ENCODE measurements at regions not wholly inside any gene's neighbourhood (a gene's known extent, or its start where the extent isn't known, plus 50 kb on each side); places are given as distances from the start of the nearest gene placed in this dataset.
"Not testable (repeated sequence)": the region's sequence is repeated elsewhere in the genome, so short reads cannot be mapped to it uniquely, and the experiment has no call there.

DNA sequence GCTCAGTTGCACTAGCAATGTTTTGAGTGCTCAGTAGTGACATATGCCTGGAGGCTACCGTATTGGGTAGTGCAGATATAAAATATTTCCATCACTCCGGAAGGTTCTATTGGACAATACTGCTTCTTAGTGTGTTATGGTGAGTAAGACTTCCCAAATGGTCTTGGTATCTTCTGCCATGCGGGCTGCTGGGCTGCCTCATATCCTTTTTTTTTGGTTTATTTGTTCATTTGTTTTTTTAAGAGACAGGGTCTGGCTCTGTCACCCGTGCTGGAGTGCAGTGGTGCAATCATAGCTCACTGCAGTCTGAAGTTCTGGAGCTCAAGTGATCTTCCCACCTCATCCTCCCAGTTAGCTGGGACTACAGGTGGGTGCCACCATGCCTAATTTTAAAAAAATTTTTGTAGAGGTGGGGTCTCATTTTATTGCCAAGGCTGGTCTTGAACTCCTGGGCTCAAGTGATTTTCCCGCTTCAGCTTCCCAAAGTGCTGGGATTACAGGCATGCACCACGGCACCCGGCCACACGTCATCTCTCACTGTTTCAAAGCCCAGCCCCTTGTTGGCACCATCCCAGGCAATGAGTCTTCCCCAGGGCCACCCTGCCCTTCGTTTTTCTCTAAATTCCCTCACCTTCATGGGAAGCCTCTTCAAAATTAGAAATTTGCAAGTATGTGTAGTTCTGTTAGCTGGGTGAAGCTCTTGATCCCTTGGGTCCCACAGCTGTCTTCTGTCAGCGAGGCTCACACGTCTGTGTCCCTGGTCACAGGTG is 111.0 kb upstream of the KLF14 start:
- DNase-seq (ENCODE audit: low read depth, low spot score), result peak; percentile 39
- H3K27ac ChIP-seq, result peak overlapping the region; percentile 99

DNA sequence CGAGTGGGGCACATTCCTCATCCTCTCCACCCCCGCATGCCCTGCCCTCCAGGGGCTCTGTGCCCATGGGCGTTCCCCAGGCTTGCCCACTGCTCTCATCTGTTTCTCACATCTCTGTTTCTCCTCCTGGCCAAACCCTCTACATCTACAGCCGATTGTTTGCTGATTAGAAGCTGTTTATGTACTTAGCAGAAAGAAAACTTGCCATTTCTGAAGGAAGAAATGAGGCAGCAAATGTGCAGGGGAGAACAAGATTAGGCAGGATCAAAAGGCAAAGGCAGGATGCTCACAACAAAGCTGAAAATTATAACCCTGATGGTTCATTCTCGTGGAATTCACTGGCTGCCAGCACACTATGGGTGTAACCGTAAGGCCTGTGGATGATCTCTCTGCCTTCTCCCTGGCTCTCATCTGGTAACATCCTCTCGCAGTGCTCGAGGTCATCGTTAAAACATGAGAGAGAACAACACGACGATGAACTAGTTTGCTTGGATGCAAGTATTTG is 111.6 kb upstream of the KLF14 start:
- peak overlapping the region; percentile 99 for H3K27ac ChIP-seq
- DNase-seq (ENCODE audit: low read depth, low spot score), result peak; percentile 82

DNA sequence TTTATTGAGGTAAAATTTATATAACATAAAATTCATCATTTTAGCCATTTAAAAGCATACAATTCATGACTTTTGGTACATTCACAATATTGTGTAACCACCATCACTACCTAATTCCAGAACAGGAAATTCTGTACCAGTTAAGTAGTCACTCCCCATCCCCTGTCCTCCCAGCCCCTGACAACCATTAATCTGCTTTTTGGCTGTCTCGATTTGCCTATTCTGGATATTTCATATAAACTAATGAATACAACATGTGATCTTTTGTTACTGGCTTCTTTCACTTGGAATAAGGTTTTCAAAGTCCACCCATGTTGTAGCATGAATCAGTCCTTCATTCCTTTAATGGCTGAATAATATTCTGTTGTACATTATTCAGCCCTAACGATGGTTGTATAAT is 115.6 kb upstream of the KLF14 start:
- no peak for DNase-seq (ENCODE audit: low read depth, low spot score)
- H3K27ac ChIP-seq, result no peak overlapping the region

DNA sequence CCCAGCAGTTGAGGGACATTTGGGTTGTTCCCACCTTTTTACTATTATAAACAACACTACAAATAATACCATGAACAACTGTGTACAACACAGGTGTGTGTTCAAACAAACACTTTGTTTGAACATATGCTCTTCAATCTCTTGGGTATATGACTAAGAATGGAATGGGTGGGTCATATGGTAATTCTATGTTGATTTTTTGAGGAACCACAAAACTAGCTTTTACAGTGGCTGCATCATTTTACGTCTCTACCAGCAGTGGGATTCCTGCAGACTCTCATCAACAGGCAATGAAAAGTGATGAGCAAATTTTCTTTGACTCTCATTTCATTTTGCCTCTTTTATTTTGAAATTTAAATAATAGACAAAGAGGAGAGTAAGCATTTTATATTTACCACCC is 116.9 kb upstream of the KLF14 start:
- H3K27ac ChIP-seq, result peak overlapping the region; percentile 94
- DNase-seq (ENCODE audit: low read depth, low spot score), result no peak

DNA sequence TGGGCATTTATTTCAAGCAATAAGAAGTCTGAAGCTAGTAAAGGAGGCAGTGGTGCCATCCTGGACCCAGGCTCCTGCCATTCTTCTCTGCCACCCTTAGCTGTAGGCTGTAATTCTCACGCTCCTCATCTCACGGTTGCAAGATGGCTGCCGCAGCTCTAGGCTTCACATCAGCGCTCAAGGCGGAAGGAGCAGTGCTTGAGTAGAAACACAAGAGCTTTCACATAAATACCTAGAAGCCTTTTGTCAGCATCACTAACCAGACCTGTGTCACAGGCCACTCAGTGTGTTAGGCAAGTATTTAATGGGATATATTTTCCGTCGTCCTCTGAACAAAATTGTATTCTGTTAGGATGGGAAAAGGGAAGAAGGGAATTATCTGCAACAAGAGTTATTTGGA is 118.9 kb upstream of the KLF14 start:
- peak overlapping the region; percentile 94 for H3K27ac ChIP-seq
- no peak for DNase-seq (ENCODE audit: low read depth, low spot score)

DNA sequence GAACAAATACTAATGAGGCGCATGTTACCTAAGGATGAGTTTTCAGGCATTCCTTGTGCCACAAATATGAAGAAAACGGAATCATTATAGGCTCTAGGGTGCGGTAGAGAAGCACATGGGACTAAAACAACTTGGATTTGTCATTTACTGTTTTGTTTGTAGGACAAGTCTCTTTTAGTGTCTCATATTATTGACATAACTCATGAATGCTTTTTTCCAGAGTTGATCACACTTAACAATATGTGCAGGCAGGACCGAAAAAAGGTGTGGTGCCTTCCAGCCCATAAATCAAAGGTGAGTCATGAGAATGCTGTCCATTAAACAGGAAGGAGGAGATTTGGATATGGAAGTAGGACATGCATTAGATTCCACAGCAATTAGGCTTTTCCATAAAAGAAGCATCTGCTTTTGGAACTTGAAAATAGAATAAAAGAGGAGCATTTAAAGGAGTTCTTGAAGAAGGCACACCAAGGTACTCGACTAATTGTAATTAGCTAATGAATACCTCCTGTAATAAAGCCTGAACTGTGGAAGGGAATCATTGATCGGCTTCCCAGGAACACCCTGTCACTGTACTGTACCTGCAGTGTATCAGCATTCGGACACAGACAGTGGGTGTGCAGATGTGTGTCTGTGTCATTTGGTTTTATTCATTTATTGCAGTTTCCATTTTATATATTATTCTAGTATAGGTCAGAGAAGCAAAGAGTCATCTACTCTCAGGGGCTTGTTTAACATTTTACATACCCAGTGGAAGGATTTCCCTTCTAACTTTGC is 119.7 kb upstream of the KLF14 start:
- DNase-seq (ENCODE audit: low read depth, low spot score), result peak; percentile 72
- peak overlapping the region; percentile 94 for H3K27ac ChIP-seq

DNA sequence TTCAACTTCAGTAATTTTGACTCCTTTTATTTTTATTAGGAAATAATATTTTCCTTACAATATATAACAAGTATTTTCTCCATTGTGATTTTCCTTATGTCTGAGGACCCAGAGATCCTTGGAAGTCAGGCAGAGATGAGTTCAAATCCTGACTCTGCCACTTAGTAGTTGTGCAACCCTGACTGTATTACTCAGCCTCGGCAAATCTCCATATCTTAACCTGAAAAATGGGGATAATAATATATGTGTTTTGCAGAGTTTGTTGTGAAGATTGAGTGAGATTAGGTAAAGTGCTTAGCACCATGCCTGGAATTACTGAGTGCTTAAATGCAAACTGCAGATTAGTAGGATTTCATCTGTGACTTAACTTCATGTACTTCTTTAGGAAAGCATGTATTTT is 120.5 kb upstream of the KLF14 start:
- no peak for DNase-seq (ENCODE audit: low read depth, low spot score)
- H3K27ac ChIP-seq, result peak overlapping the region; percentile 94

DNA sequence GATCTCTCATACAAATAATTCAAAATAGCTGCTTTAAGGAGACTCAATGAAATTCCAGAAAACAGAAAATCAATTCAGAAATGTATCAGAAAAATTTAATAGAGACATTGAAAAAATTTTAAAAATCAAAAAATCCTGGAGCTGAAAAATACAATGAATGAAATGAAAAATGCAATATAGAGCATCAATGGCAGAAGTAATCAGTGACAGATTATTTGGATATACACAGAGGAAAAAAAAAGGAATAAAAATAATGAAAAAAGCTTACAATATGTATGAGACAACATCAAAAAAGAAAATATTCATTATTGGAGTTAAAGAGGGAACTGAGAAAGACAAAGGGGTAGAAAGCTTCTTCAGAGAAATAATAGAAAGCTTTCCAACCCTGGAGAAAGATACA is 122.9 kb upstream of the KLF14 start:
- no peak overlapping the region for H3K27ac ChIP-seq
- DNase-seq (ENCODE audit: low read depth, low spot score), result no peak

DNA sequence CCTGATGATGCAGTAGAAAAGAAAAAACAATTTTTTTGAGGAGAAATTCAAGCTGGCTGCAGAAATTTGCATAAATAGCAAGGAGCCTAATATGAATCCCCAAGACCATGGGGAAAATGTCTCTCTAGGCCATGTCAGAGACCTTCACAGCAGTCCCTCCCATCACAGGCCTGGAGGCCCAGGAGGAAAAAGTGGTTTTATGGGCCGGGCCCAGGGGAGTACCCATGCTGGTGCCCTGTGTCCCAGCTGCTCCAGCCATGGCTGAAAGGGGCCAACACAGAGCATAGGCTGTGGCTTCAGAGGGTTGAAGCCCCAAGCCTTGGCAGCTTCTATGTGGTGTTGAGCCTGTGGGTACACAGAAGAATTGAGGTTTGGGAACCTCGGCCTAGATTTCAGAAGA is 126.8 kb upstream of the KLF14 start:
- H3K27ac ChIP-seq; DNase-seq (ENCODE audit: low read depth, low spot score): not testable (repeated sequence)

DNA sequence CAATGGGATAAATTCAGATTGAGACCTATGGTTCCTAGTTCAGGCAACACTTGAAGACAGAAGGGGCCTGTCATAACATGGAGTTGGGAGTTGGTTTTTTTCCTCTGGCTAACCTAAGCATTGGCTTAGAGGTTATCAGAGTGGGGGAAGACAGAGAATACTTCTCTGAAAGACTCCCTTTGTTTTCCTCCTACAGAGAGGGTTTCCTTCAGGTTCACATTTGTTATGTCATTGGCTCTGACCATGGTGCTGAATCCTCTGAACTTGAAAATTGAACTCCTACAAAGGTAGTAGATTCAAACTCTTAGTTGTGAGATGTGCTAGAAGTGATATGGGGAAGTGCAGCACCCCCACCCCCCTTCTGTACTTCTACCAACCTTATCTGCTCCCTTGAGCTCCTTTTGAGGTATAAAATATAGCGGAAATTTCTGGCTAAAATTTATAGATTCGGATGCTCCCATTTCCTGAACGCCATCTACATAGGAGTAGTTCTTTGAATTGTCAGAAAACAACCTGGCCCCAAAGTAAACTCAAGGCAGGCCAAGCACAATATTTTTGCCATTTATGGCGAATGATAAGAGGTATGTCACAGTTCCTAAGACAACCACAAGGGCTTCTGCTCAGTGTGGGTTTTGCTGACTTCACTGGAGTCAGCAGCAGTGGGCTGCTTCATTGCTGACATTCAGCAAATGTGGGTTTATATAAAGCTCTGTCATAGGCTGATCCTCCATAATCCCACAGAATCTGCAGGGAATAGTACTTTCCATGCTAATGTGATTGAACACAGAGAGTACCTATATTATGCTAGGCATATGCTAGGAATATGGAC is 131.6 kb upstream of the KLF14 start:
- peak overlapping the region; percentile 100 for H3K27ac ChIP-seq
- DNase-seq (ENCODE audit: low read depth, low spot score), result no peak

DNA sequence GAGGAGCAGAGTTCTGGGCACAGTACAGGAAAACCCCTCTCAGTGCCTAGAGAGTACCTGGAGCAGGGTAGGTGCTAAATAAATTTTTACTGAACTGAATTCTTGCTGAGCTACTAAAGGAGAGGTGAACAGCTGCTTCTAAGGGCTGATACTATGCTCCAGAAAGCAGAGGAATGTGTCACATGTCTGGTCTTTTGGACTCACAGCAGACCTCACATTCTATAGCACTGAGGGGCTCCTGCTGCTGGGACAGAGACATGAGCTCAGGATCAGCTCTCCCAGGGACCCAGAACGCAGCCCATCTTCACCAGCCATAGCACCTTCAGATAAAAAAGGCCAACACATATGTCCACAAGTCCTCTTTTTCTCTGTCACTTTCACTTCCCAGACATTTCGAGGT is 133.0 kb upstream of the KLF14 start:
- DNase-seq (ENCODE audit: low read depth, low spot score), result no peak
- peak overlapping the region; percentile 100 for H3K27ac ChIP-seq

DNA sequence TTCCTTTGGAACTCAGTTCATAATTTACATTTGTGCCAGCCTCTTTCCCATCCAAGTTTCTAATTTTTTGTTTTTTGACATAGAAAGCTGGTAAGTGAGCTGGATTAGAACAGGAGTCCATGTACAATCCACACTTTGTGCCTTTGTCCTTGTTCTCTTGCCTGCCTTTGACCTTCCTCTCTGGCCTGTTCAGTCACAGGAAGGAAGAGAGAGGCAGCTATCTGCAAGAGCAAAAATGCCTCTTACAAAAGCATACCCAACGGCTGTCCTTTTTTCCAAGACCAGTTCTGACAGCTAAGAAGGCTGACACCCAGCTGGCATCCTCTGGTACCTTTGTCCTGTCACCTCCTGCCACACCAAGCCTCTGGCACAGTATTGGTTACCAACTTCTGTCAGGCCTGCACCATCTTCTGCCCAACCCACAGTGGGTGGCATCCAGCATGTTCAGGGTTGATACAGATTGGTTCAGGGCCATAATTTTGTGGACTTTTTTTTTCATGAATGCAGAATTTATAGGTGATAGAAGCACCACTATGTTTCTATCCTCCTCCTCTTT is 133.7 kb upstream of the KLF14 start:
- H3K27ac ChIP-seq, result peak overlapping the region; percentile 100
- DNase-seq (ENCODE audit: low read depth, low spot score), result no peak

DNA sequence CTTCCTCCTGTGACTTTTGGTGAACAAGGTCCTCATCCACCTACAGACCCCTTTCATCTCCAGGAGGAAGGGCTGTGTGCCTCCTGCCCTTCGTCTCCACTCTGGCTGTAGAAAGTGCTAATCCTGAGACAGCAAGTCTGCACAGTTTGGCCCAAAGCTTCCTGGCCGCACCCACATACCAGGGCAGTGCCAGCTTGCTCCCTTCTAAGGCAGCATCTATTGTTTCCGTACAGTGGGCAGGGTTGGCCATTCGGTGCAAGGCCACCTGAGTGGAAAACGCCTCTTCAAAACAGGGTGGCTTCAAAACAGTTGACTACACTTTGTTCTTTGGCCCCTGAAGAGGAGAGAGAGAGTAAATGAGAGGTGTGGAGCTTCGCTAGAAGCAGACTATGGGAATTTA is 134.1 kb upstream of the KLF14 start:
- no peak for DNase-seq (ENCODE audit: low read depth, low spot score)
- H3K27ac ChIP-seq, result peak overlapping the region; percentile 100

DNA sequence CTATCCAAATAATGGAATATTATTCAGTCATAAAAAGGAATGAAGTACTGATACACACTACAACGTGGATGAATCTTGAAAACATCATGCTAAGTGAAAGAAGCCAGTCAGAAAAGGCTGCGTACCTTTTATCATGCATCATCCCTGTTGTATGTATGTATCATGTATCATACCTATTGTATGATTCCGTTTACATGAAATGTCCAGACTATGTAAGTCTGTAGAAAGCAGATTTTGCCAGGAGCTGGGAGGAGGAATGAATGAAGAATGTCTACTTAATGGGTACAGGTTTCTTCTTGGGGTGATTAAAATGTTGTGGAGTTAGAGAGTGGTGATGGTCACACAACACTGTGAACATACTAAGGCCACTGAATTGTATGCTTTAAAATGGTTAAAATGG is 135.9 kb upstream of the KLF14 start:
- DNase-seq (ENCODE audit: low read depth, low spot score), result no peak
- H3K27ac ChIP-seq, result peak overlapping the region; percentile 100

DNA sequence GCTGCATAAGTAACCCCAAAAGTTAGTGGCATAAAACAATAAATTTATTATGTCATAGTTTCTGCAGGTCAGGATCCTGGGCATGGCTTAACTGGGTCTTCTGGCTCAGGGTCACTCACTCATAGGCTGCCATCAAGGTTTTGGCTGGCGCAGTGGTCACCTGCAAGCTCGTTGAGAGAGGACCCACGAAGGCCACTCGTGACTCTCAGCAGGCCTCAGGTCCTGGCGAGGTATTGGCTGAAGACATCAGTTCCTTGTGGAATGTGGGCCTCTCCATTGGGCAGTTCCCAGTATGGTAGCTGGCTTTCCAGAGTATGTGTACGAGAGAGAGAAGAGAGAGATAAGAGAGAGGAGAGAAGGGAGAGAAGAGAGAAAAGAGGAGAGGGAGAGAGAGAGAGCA is 138.3 kb upstream of the KLF14 start:
- peak overlapping the region; percentile 100 for H3K27ac ChIP-seq
- no peak for DNase-seq (ENCODE audit: low read depth, low spot score)

DNA sequence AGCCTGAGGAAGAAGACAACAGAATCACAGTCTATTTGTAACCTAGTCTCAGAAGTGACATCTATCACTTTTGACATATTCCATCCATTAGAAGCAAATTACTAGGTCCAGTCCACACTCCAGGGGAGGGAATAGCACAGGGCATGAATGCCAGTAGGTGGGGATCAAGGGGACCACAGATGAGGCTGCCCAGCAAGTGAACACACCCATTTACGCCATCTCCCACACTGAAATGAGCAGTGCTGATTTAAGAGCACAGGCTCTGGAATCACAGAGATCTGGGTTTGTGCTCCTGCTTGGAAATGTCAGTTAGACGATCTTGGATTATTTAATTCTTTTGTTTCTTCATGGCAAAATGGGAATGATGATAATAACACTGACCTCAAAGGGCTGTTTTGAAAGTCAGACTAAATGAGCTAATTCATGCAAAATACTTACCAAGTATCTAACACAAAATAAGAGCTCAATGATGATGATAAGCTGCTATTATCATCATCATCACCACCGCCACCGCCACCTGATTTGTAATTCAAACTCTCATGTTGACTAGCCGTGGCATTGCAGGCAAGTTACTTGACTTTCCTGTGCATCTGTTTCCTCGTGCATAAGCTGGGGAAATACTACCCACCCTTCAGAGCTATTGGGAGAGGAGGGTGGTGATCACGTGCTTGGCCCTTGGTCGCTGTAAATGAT is 138.9 kb upstream of the KLF14 start:
- DNase-seq (ENCODE audit: low read depth, low spot score), result no peak

DNA sequence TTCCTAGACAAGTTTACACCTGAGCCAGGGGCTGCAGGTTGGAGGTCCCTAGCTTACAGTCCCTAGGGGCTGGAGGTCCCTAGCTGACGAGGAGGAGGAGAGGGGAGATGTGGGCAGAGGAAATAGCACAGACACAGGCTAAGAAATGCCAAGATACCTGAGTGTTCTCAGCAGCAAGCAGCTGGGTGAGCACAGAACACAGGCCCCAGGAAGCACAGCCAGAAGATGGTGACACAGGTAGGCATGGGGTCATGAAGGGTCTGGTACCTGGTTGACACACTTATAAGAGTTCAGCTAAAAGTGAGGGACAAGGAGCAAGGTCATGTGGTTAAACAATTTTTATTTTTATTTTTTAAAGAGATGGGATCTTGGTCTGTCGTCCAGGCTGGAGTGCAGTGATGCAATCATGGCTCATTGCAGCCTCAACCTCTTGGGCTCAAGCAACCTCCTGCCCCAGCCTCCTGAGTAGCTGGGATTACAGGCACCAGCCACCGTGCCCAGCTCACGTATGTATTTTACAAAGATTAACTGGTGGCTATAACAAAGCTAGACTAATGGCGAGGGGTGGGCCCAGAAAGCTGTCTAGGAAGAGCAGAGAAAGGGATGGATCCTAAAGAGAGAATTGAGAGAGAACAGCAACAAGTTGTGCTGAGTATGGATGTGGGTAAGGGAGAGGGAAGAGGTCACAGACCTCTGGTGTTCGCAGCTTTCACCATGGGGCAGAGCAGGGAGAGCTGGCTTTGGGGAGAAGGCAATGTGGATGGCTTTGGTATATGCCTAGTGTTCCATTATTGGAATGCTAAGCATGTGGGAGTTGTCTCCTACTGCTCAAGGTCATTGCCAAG is 140.3 kb upstream of the KLF14 start:
- DNase-seq (ENCODE audit: low read depth, low spot score), result no peak
- peak overlapping the region; percentile 100 for H3K27ac ChIP-seq

More for the DNA sequence above, 138.9 kb upstream of the KLF14 start:
- H3K27ac ChIP-seq, result peak overlapping the region; percentile 100

DNA sequence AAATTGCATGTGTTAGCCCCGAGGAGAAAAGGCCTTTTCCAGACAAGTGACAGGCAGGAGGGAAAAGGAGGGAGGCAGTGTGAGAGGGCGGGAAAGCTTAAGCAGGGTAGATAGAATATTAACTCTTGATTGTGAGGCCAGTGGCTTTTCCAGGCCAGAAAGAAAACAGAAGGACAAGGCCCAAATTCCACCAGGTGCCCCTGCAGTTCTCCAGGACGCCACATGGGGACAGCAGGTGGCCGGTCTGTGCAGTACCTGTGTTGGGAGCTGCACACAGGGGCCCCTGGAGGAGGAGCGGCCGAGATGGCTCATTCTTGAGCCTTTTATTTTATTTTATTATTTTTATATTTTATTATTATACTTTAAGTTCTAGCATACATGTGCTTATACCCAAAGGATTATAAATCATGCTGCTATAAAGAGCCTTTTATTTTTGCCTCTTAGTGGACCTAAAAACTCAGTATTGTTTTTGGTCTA is 141.3 kb upstream of the KLF14 start:
- DNase-seq (ENCODE audit: low read depth, low spot score), result no peak
- H3K27ac ChIP-seq, result peak overlapping the region; percentile 100

DNA sequence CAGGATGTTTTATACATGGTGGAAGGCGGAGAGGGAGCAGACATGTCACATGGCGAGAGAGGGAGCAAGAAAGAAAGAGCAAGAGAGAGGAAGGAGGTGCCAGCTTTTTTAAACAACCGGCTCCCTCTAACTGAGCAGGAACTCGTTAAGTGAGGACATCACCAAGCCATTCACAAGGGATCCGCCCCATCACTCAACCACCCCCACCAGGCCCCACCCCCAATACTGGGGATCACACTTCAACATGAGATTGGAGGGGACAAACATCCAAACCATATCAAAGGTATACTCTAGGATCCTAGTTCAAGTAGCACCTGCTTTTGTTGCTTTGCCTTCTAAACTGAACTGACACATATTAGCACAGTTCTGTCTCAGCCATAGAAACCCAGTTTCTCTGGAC is 141.9 kb upstream of the KLF14 start:
- no peak for DNase-seq (ENCODE audit: low read depth, low spot score)
- peak overlapping the region; percentile 100 for H3K27ac ChIP-seq

All from epithelial cell of prostate (primary cell).